PC-9 (cell line): ENCODE measurements at regions not wholly inside any gene's neighbourhood (a gene's known extent, or its start where the extent isn't known, plus 50 kb on each side); places are given as distances from the start of the nearest gene placed in this dataset.

Experiments
- CTCF ChIP-seq: fragments of 200-600 bp; sonication (generic); conservative IDR thresholded peaks from 2 replicates; pipeline ENCODE4 v1.6.1; 2017; ENCODE audit warnings: mixed run types, antibody characterized with exemption, mild to moderate bottlenecking, moderate library complexity
- EZH2 ChIP-seq: fragments of 200-600 bp; sonication (generic); IDR thresholded peaks from 2 replicates; pipeline ENCODE4 v1.8.0; 2017; ENCODE audit warnings: antibody characterized with exemption, low read depth

GRCh38 chr6:22367346-22367745 is 70.5 kb upstream of the PRL start:
- TF ChIP-seq CTCF (no peak), EZH2 (no peak)
